Activated CD8-positive, alpha-beta T cell treated with anti-CD3 and anti-CD28 coated beads, Interleukin-2, amount 10 ng/mL, durations not matched to agents 7 days and 5 days (primary cell): ENCODE measurements at regions not wholly inside any gene's neighbourhood (a gene's known extent, or its start where the extent isn't known, plus 50 kb on each side); places are given as distances from the start of the nearest gene placed in this dataset.
"Not testable (repeated sequence)": the region's sequence is repeated elsewhere in the genome, so short reads cannot be mapped to it uniquely, and the experiment has no call there.

Source experiments
- ATAC-seq: fragments of 150-1000 bp; cut with Tn5 transposase; one replicate; pipeline ENCODE4 v1.10.0; 2021; ENCODE audit warnings: moderate library complexity
- CTCF ChIA-PET: fragments of 350-600 bp; sonication (Branson Sonifier 250); formaldehyde crosslinking; loops from one replicate; lab custom pipeline; 2021; ENCODE audit warnings: antibody characterized with exemption; lab: Charles Lee
- POLR2A ChIA-PET: fragments of 350-600 bp; sonication (Branson Sonifier 250); formaldehyde crosslinking; loops from one replicate; lab custom pipeline; 2021; ENCODE audit warnings: antibody characterized with exemption; lab: Charles Lee
- DNase-seq: peaks from one replicate; pipeline ENCODE4 v3.0.0-alpha.2; 2020
- H3K27ac Mint-ChIP-seq: one replicate; pipeline ENCODE4 v1.8.0; 2021; ENCODE audit warnings: mild to moderate bottlenecking, mixed read lengths
- H3K27me3 Mint-ChIP-seq: one replicate; pipeline ENCODE4 v1.8.0; 2021; ENCODE audit warnings: low read depth, mixed read lengths
- H3K36me3 Mint-ChIP-seq: one replicate; pipeline ENCODE4 v1.8.0; 2021; ENCODE audit warnings: low read depth, mixed read lengths
- H3K4me1 Mint-ChIP-seq: one replicate; pipeline ENCODE4 v1.8.0; 2021; ENCODE audit warnings: low read depth, mixed read lengths
- H3K4me3 Mint-ChIP-seq: one replicate; pipeline ENCODE4 v1.8.0; 2021; ENCODE audit warnings: mild to moderate bottlenecking, mixed read lengths
- H3K9me3 Mint-ChIP-seq: one replicate; pipeline ENCODE4 v1.8.0; 2022; ENCODE audit warnings: mixed read lengths; ENCODE audit not compliant: insufficient read depth

GRCh38 chr10:2208106-2208505 is 470.8 kb upstream of the ADARB2 start:
- ATAC-seq, result no peak
- no peaks in the 10 kb centered on the region for H3K36me3 Mint-ChIP-seq

GRCh38 chr10:2207246-2207922 is 470.1 kb upstream of the ADARB2 start:
- POLR2A ChIA-PET, result no interaction called here
- no peaks in the 10 kb centered on the region for H3K27me3 Mint-ChIP-seq
- no peak overlapping the region for H3K27ac Mint-ChIP-seq
- no peak for DNase-seq
- no peak overlapping the region for H3K4me3 Mint-ChIP-seq
- no peaks in the 10 kb centered on the region for H3K36me3 Mint-ChIP-seq
- no peaks in the 10 kb centered on the region for H3K4me1 Mint-ChIP-seq
- ATAC-seq, result no peak
- CTCF ChIA-PET, result no interaction called here
- peaks cover 6% of the 10 kb centered on the region for H3K9me3 Mint-ChIP-seq

More at GRCh38 chr10:2208106-2208505, 470.8 kb upstream of the ADARB2 start:
- H3K27me3 Mint-ChIP-seq, result no peaks in the 10 kb centered on the region
- H3K27ac Mint-ChIP-seq, result no peak overlapping the region
- no peak overlapping the region for H3K4me3 Mint-ChIP-seq
- H3K9me3 Mint-ChIP-seq, result peaks cover 6% of the 10 kb centered on the region
- H3K4me1 Mint-ChIP-seq, result no peaks in the 10 kb centered on the region
- ChIA-PET CTCF (no interaction called here), POLR2A (no interaction called here)
- no peak for DNase-seq

GRCh38 chr10:2205406-2205805 is 468.1 kb upstream of the ADARB2 start:
- DNase-seq, result no peak
- Mint-ChIP-seq H3K27me3 (no peaks in the 10 kb centered on the region), H3K36me3 (no peaks in the 10 kb centered on the region), H3K9me3 (peaks cover 6% of the 10 kb centered on the region), H3K4me1 (no peaks in the 10 kb centered on the region), H3K4me3 (no peak overlapping the region), H3K27ac (no peak overlapping the region)
- no peak for ATAC-seq
- ChIA-PET POLR2A (no interaction called here), CTCF (no interaction called here)

GRCh38 chr10:2202401-2202800 is 465.1 kb upstream of the ADARB2 start:
- Mint-ChIP-seq H3K27me3 (no peaks in the 10 kb centered on the region), H3K9me3 (peaks cover 6% of the 10 kb centered on the region), H3K4me3 (no peak overlapping the region), H3K4me1 (no peaks in the 10 kb centered on the region), H3K36me3 (no peaks in the 10 kb centered on the region), H3K27ac (no peak overlapping the region)
- CTCF ChIA-PET, result no interaction called here
- no peak for ATAC-seq
- POLR2A ChIA-PET, result no interaction called here
- DNase-seq, result no peak

- DNase-seq (no peak), ATAC-seq (no peak)
- H3K27ac Mint-ChIP-seq, result no peak overlapping the region
- no peaks in the 10 kb centered on the region for H3K36me3 Mint-ChIP-seq
- ChIA-PET POLR2A (no interaction called here), CTCF (no interaction called here)
- H3K4me1 Mint-ChIP-seq, result no peaks in the 10 kb centered on the region
- no peaks in the 10 kb centered on the region for H3K27me3 Mint-ChIP-seq
- H3K4me3 Mint-ChIP-seq, result no peak overlapping the region
- peaks cover 6% of the 10 kb centered on the region for H3K9me3 Mint-ChIP-seq
These were observed 464.3 kb upstream of the ADARB2 start for GRCh38 chr10:2201534-2202099.

- DNase-seq, result no peak
- H3K36me3 Mint-ChIP-seq, result no peaks in the 10 kb centered on the region
- H3K4me3 Mint-ChIP-seq, result no peak overlapping the region
- peaks cover 6% of the 10 kb centered on the region for H3K9me3 Mint-ChIP-seq
- ChIA-PET CTCF (no interaction called here), POLR2A (no interaction called here)
- H3K27ac Mint-ChIP-seq, result no peak overlapping the region
- H3K27me3 Mint-ChIP-seq, result no peaks in the 10 kb centered on the region
- ATAC-seq, result no peak
- no peaks in the 10 kb centered on the region for H3K4me1 Mint-ChIP-seq
These were observed 460.3 kb upstream of the ADARB2 start for GRCh38 chr10:2197663-2198062.

DNA sequence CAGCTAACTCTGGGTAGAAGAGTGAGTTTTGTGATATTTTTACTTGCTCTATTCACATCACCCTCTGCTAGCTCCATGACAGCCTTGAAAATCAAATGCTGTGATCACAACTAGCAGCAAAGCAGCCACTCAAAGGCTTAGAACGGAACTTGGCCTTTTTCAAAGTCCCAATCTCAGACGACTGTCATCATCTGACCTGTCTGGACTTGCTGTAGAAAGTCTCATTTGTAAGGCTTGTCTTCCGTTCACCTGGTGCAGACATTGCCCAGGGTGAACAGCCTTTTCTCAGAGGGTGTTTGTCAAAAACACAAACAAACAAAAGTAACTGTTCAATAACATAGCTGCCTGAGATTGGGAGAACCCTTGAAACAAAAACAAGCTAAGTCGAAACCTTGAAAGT is 458.9 kb upstream of the ADARB2 start:
- ChIA-PET CTCF (no interaction called here), POLR2A (no interaction called here)
- DNase-seq (no peak), ATAC-seq (no peak)
- H3K27me3 Mint-ChIP-seq, result no peaks in the 10 kb centered on the region
- no peak overlapping the region for H3K27ac Mint-ChIP-seq
- H3K4me3 Mint-ChIP-seq, result no peak overlapping the region
- H3K9me3 Mint-ChIP-seq, result peaks cover 6% of the 10 kb centered on the region
- no peaks in the 10 kb centered on the region for H3K4me1 Mint-ChIP-seq
- H3K36me3 Mint-ChIP-seq, result no peaks in the 10 kb centered on the region

DNA sequence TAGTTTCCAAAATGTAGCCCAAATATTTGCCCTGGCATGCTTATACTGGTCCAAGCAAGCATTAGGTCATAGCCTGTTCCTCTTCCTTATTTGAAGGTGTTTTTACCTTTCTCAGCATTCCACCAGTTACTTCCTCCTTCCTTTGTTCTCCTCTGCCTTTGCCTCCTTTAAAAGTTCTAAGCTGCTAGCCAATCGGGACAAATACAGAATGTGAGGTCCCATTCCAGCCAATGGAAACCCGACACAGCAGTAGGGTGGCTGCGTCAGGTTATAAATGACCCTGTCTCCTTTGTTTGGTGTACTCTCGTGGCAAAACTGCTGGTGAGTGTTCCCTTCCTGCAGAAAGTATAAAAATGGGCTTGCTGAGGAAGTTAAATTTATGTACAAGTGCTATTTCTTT is 452.0 kb upstream of the ADARB2 start:
- H3K27ac Mint-ChIP-seq, DNase-seq, ATAC-seq, H3K9me3 Mint-ChIP-seq, H3K4me1 Mint-ChIP-seq, H3K4me3 Mint-ChIP-seq, POLR2A ChIA-PET, H3K36me3 Mint-ChIP-seq, H3K27me3 Mint-ChIP-seq, CTCF ChIA-PET: not testable (repeated sequence)

GRCh38 chr10:2188371-2188770 is 451.0 kb upstream of the ADARB2 start:
- H3K27ac Mint-ChIP-seq, result no peak overlapping the region
- H3K4me3 Mint-ChIP-seq, result no peak overlapping the region
- ATAC-seq (no peak), DNase-seq (no peak)
- ChIA-PET POLR2A (no interaction called here), CTCF (no interaction called here)
- no peaks in the 10 kb centered on the region for H3K36me3 Mint-ChIP-seq
- no peaks in the 10 kb centered on the region for H3K4me1 Mint-ChIP-seq
- H3K27me3 Mint-ChIP-seq, result no peaks in the 10 kb centered on the region
- H3K9me3 Mint-ChIP-seq, result peaks cover 5% of the 10 kb centered on the region

DNA sequence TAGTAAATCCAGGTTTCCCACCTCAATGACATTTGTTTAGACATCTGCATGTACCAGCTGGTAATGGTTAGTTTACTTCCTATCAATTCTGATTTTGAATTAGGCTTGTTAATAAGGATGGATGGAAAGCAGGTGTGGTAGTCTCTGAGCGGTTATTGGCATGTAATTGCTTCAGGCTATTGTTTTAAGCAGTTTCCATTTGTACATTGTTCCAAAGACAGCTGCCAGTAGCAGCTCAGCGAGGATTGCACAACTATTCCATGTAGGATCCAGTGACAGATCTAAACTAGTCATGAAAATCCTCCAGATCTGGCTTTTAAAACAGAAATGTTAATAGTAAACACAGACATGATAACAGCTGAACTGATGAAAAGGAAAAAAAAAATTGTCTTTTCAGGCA is 436.0 kb upstream of the ADARB2 start:
- H3K36me3 Mint-ChIP-seq, result no peaks in the 10 kb centered on the region
- ChIA-PET CTCF (no interaction called here), POLR2A (no interaction called here)
- no peaks in the 10 kb centered on the region for H3K4me1 Mint-ChIP-seq
- ATAC-seq (no peak), DNase-seq (no peak)
- no peak overlapping the region for H3K27ac Mint-ChIP-seq
- no peaks in the 10 kb centered on the region for H3K9me3 Mint-ChIP-seq
- H3K4me3 Mint-ChIP-seq, result no peak overlapping the region
- no peaks in the 10 kb centered on the region for H3K27me3 Mint-ChIP-seq

DNA sequence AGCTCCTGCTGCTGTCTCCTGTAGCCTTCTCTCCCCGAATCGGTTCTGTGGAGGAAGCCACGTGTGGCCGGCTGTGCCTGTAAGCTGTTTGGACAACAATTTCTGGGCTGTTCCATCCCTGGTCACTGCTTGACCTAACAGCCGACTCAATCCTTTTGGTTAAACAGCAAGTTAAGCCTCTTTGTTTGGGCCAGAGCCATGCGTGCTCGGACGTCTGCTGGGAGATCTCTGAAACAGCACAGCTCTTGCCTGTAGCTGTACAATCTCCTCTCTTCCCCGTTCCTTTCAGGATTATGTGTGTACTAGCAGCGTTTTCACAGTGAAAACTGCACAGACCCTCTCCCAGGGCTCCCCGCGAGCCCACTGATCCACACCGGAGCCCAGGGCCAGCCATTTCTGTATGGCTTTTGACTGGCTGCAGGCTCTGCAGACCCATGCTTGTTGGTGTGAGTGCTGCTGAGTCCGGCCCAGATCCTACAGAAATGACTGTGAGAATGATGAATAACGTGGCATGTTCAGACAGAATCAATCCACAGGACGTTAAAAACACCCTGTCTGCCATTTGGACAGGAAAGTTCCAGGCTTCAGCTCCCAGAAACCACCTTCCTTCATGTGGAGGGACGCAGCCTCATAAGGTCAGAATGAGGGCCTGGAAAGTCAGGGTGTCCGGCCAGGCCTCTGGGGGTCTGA is 428.6 kb upstream of the ADARB2 start:
- POLR2A ChIA-PET, result no interaction called here
- no peak overlapping the region for H3K27ac Mint-ChIP-seq
- no peak overlapping the region for H3K4me3 Mint-ChIP-seq
- H3K36me3 Mint-ChIP-seq, result no peaks in the 10 kb centered on the region
- no peaks in the 10 kb centered on the region for H3K27me3 Mint-ChIP-seq
- no peaks in the 10 kb centered on the region for H3K4me1 Mint-ChIP-seq
- no peak for ATAC-seq
- DNase-seq, result no peak
- no peaks in the 10 kb centered on the region for H3K9me3 Mint-ChIP-seq
- CTCF ChIA-PET, result no interaction called here

DNA sequence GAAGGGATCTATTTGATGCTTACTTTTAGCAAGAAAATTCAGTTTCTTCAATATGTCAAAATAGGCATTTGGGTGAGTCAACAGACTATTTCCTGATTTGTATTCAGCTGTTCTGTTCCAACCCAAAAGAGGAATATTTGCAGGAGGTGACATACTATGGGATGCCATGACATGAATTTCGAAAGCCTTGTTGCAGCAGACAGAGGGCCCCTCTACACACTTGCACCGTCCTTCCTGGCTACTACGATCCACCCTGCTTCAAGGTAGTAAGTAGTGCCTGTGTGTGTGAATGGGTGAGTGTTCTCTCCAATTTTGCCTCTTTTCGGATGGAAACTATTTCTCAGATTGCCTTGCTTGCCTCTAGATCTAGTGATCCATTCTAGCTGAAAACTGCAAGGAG is 413.0 kb upstream of the ADARB2 start:
- CTCF ChIA-PET, result no interaction called here

More for the DNA sequence above, 413.0 kb upstream of the ADARB2 start:
- Mint-ChIP-seq H3K36me3 (no peaks in the 10 kb centered on the region), H3K4me1 (no peaks in the 10 kb centered on the region), H3K27me3 (no peaks in the 10 kb centered on the region), H3K27ac (no peak overlapping the region), H3K9me3 (no peaks in the 10 kb centered on the region), H3K4me3 (no peak overlapping the region)
- POLR2A ChIA-PET, result interaction anchor here (0.5 kb wide), 1 partner anchor 916 kb away, joined by 3 read pairs; no protein-coding TSS in a partner anchor
- DNase-seq (no peak), ATAC-seq (no peak)
